H1 (cell line): ENCODE measurements at regions not wholly inside any gene's neighbourhood (a gene's known extent, or its start where the extent isn't known, plus 50 kb on each side); places are given as distances from the start of the nearest gene placed in this dataset.

ENCODE experiments used
- CTCF ChIA-PET: fragments of 300-600 bp; sonication (Branson Sonifier 250); formaldehyde crosslinking; loops from one replicate; lab custom pipeline; 2021; ENCODE audit not compliant: partially characterized antibody; lab: Charles Lee
- POLR2A ChIA-PET: fragments of 300-600 bp; sonication (Branson Sonifier 250); formaldehyde crosslinking; loops from one replicate; lab custom pipeline; 2021; ENCODE audit warnings: inconsistent platforms; ENCODE audit not compliant: partially characterized antibody; lab: Charles Lee
- DNase-seq, 2 experiments: peaks; one replicate each; pipeline versions ENCODE4 v3.0.0 to v3.0.0-alpha.2; 2010 to 2022; ENCODE audit warnings: low spot score in 2 of 2, low read depth in 1 of 2, mixed read lengths in 1 of 2
- FAIRE-seq: peaks from 2 replicates; lab custom pipeline; 2011; peaks lifted over from hg19 to GRCh38; lab: Jason Lieb, UNC
- H2AFZ ChIP-seq: 2 replicates; pipeline ENCODE4 v1.8.1; 2012; ENCODE audit warnings: low read length, inconsistent platforms
- H2AK5ac ChIP-seq: 2 replicates; pipeline ENCODE4 v1.6.1; 2013; ENCODE audit warnings: low read depth, low read length
- H2BK120ac ChIP-seq: replicated peaks from 2 replicates; pipeline ENCODE3; 2013; ENCODE audit warnings: low read depth, low read length, inconsistent platforms
- H2BK12ac ChIP-seq: 2 replicates; pipeline ENCODE4 v1.6.1; 2013; ENCODE audit warnings: low read depth, low read length
- H2BK15ac ChIP-seq: 2 replicates; pipeline ENCODE4 v1.6.1; 2013; ENCODE audit warnings: low read length
- H2BK20ac ChIP-seq: 2 replicates; pipeline ENCODE4 v1.6.1; 2013; ENCODE audit warnings: low read length
- H2BK5ac ChIP-seq: 2 replicates; pipeline ENCODE4 v1.6.1; 2013; ENCODE audit warnings: low read depth, low read length
- H3K14ac ChIP-seq: 2 replicates; pipeline ENCODE4 v1.6.1; 2013; ENCODE audit warnings: inconsistent platforms; ENCODE audit not compliant: insufficient read length
- H3K18ac ChIP-seq: 2 replicates; pipeline ENCODE4 v1.6.1; 2013; ENCODE audit warnings: low read length; ENCODE audit errors: extremely low read depth
- H3K23ac ChIP-seq: 2 replicates; pipeline ENCODE4 v1.6.1; 2013; ENCODE audit warnings: inconsistent platforms; ENCODE audit not compliant: insufficient read length
- H3K23me2 ChIP-seq: 2 replicates; pipeline ENCODE4 v1.6.1; 2013; ENCODE audit warnings: low read depth, low read length
- H3K27ac ChIP-seq: 2 replicates; pipeline ENCODE4 v1.6.1; 2011; ENCODE audit warnings: low read depth, low read length, inconsistent platforms
- H3K27me3 ChIP-seq, 4 experiments: replicated peaks in 1 of 4; 1 replicate in 1 of 4; 2 replicates in 3 of 4; pipeline versions ENCODE4 v1.6.1 to v1.8.1; 2011 to 2013; ENCODE audit warnings: low read length in 3 of 4, mild to moderate bottlenecking in 3 of 4, inconsistent platforms in 2 of 4, mixed read lengths in 2 of 4, moderate library complexity in 1 of 4; ENCODE audit not compliant: control insufficient read depth in 3 of 4, insufficient read depth in 3 of 4; ENCODE audit errors: extremely low read depth in 1 of 4
- H3K36me3 ChIP-seq, 4 experiments: 2 replicates each; pipeline versions ENCODE4 v1.6.1 to v1.8.1; 2011 to 2013; ENCODE audit warnings: mild to moderate bottlenecking in 4 of 4, low read length in 3 of 4, moderate library complexity in 2 of 4, control low read depth in 1 of 4, inconsistent platforms in 1 of 4; ENCODE audit not compliant: insufficient read depth in 4 of 4, control insufficient read depth in 2 of 4
- H3K4ac ChIP-seq: replicated peaks from 2 replicates; pipeline ENCODE3; 2013; ENCODE audit warnings: low read length, low read depth, mixed read lengths, inconsistent platforms; ENCODE audit not compliant: insufficient read length
- H3K4me1 ChIP-seq, 4 experiments: replicated peaks in 1 of 4; 1 replicate in 1 of 4; 2 replicates in 3 of 4; pipeline versions ENCODE4 v1.6.1 to v1.8.1; 2011 to 2013; ENCODE audit warnings: low read length in 3 of 4, inconsistent platforms in 2 of 4, mixed read lengths in 1 of 4; ENCODE audit not compliant: insufficient read depth in 4 of 4, control insufficient read depth in 3 of 4
- H3K4me2 ChIP-seq, 2 experiments: 2 replicates each; pipeline versions ENCODE4 v1.6.1 to v1.8.1; 2011 to 2013; ENCODE audit warnings: low read depth in 2 of 2, low read length in 2 of 2, control low read depth in 1 of 2, inconsistent platforms in 1 of 2, mild to moderate bottlenecking in 1 of 2; ENCODE audit not compliant: insufficient read depth in 1 of 2
- H3K4me3 ChIP-seq, 4 experiments: fragments of 200-600, 300-600 bp in 1 of 4; sonication (generic), shearing (Covaris generic), sonication (Bioruptor Twin) in 1 of 4; 2 replicates each; pipeline versions ENCODE4 v1.5.1 to v1.8.1; 2011 to 2016; ENCODE audit warnings: low read length in 4 of 4, low read depth in 3 of 4, control low read depth in 2 of 4, inconsistent platforms in 2 of 4, mild to moderate bottlenecking in 2 of 4, mixed read lengths in 1 of 4, moderate library complexity in 1 of 4; ENCODE audit not compliant: insufficient read depth in 2 of 4; ENCODE audit errors: extremely low read depth in 1 of 4
- H3K56ac ChIP-seq: replicated peaks from 2 replicates; pipeline ENCODE3; 2013; ENCODE audit warnings: low read depth, mild to moderate bottlenecking, mixed read lengths, low read length, inconsistent platforms; ENCODE audit not compliant: insufficient read length
- H3K79me1 ChIP-seq: 2 replicates; pipeline ENCODE4 v1.6.1; 2013; ENCODE audit warnings: low read depth, low read length, control low read depth
- H3K79me2 ChIP-seq, 2 experiments: 2 replicates each; pipeline versions ENCODE4 v1.6.1 to v1.8.1; 2012 to 2013; ENCODE audit warnings: low read length in 2 of 2, mild to moderate bottlenecking in 2 of 2, inconsistent platforms in 1 of 2; ENCODE audit not compliant: insufficient read depth in 2 of 2, control insufficient read depth in 1 of 2
- H3K9ac ChIP-seq, 4 experiments: replicated peaks in 1 of 4; 1 replicate in 1 of 4; 2 replicates in 3 of 4; pipeline versions ENCODE4 v1.6.1 to v1.8.1; 2011 to 2013; ENCODE audit warnings: low read depth in 3 of 4, low read length in 3 of 4, control low read depth in 2 of 4, mild to moderate bottlenecking in 2 of 4, moderate library complexity in 2 of 4, inconsistent platforms in 1 of 4; ENCODE audit errors: extremely low read depth in 1 of 4
- H3K9me3 ChIP-seq, 2 experiments: 2 replicates each; pipeline versions ENCODE4 v1.6.1 to v1.8.1; 2012 to 2013; ENCODE audit warnings: mild to moderate bottlenecking in 2 of 2, moderate library complexity in 2 of 2, control low read depth in 1 of 2, inconsistent platforms in 1 of 2, low read depth in 1 of 2, low read length in 1 of 2, mixed read lengths in 1 of 2; ENCODE audit not compliant: insufficient read depth in 2 of 2
- H4K20me1 ChIP-seq, 2 experiments: replicated peaks in 1 of 2; 2 replicates each; pipeline versions ENCODE3 to v1.8.1; 2011 to 2013; ENCODE audit warnings: inconsistent platforms in 2 of 2, low read length in 2 of 2, mild to moderate bottlenecking in 1 of 2; ENCODE audit not compliant: insufficient read depth in 2 of 2, control insufficient read depth in 1 of 2
- H4K5ac ChIP-seq: 2 replicates; pipeline ENCODE4 v1.6.1; 2013; ENCODE audit warnings: low read length, low read depth, mixed read lengths, inconsistent platforms; ENCODE audit not compliant: insufficient read length
- H4K8ac ChIP-seq: 2 replicates; pipeline ENCODE4 v1.8.0; 2013; ENCODE audit warnings: mild to moderate bottlenecking, moderate library complexity, low read length, inconsistent platforms; ENCODE audit not compliant: insufficient read depth; ENCODE audit errors: extremely low read depth
- H4K91ac ChIP-seq: replicated peaks from 2 replicates; pipeline ENCODE3; 2013; ENCODE audit warnings: low read length, mixed read lengths, inconsistent platforms; ENCODE audit not compliant: insufficient read length
- TAF1 ChIP-seq: IDR thresholded peaks from 2 replicates; pipeline ENCODE4 v1.6.1; 2011; ENCODE audit warnings: mild to moderate bottlenecking, low read depth, low read length
- TAF7 ChIP-seq: optimal IDR thresholded peaks from 2 replicates; pipeline ENCODE3; 2011; ENCODE audit warnings: low read depth, mild to moderate bottlenecking, inconsistent platforms, low read length, moderate library complexity, borderline replicate concordance
- WGBS, 2 experiments: shearing (Covaris generic) in 1 of 2; methylation state at CpG; one replicate each; pipeline versions ENCODE4 v1.1.6 to v1.1.7; 2013 to 2015; ENCODE audit warnings: low lambda C conversion rate in 2 of 2, mixed read lengths in 2 of 2, inconsistent platforms in 1 of 2, low coverage in 1 of 2, missing lambda C conversion rate in 1 of 2; ENCODE audit not compliant: insufficient replicate concordance in 2 of 2, insufficient coverage in 1 of 2, insufficient read length in 1 of 2; ENCODE audit errors: extremely low coverage in 1 of 2, missing lambda C conversion rate in 1 of 2; 5-methylcytosine and 5-hydroxymethylcytosine counted together

DNA sequence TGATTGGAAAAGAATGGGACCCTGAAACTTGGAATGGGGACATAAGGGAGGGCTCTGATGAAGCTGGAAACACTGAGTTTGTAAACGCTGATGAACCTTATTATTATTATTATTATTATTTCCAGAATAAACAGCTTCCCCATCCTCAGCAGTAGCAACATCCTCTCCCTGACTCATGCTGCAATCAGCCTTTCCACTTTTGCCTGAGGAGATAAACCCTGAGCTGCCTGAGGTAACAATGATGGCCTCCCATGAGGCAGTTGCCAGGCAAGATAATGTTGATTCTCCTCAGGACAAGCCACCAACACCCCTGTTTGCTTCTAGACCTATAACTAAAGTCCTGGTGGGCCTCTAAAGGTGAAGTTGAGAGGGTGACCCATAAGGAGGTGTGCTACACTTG lies 139.2 kb upstream of the ATP10B start:
- Histone ChIP-seq H3K9me3 (0 out of 4 replicates have a peak, but pooled peaks cover 0 to 2% of the 10 kb centered on the region in 2 experiments), H3K14ac (no peak overlapping the region), H2AK5ac (no peak overlapping the region), H2BK5ac (no peak overlapping the region), H3K23ac (no peak overlapping the region), H2AFZ (no peak overlapping the region), H3K4ac (no peak overlapping the region), H3K79me2 (no peaks in the 10 kb centered on the region), H4K91ac (no peak overlapping the region), H3K79me1 (no peaks in the 10 kb centered on the region), H3K27ac (no peak overlapping the region), H3K4me3 (no peak overlapping the region), H4K8ac (no peak overlapping the region), H2BK12ac (no peak overlapping the region), H2BK120ac (no peak overlapping the region), H3K18ac (no peak overlapping the region), H2BK15ac (no peak overlapping the region), H4K20me1 (no peaks in the 10 kb centered on the region), H2BK20ac (no peak overlapping the region), H3K4me1 (no peaks in the 10 kb centered on the region), H3K9ac (no peak overlapping the region), H3K27me3 (no peaks in the 10 kb centered on the region), H3K4me2 (no peak overlapping the region), H3K56ac (no peak overlapping the region), H3K36me3 (no peaks in the 10 kb centered on the region), H4K5ac (no peak overlapping the region), H3K23me2 (no peaks in the 10 kb centered on the region)
- POLR2A ChIA-PET, result no interaction called here
- FAIRE-seq, result no peak
- CTCF ChIA-PET, result interaction anchor here (1.3 kb wide), 1 partner anchor 552 kb away, joined by 4 read pairs; no protein-coding TSS in a partner anchor
- no peak for TF ChIP-seq TAF7
- TF ChIP-seq TAF1, result no peak
- DNase-seq, result no peak
- WGBS, 2 experiments, result 90% methylated on average over 1 of the region's 1 CpG; no CpG with 5 or more reads in 1 of the 2 experiments
